ENCODE measurements at regions not wholly inside any gene's neighbourhood (a gene's known extent, or its start where the extent isn't known, plus 50 kb on each side); places are given as distances from the start of the nearest gene placed in this dataset.

- Histone ChIP-seq H3K9me3 (ENCODE audit: low read depth) (peaks cover 17% of the 10 kb centered on the region), H3K27ac (no peak overlapping the region), H2AFZ (replicated peaks) (no peak overlapping the region), H3F3A (ENCODE audit: low read depth) (peaks cover 10% of the 10 kb centered on the region), H4K20me1 (ENCODE audit: low read depth) (no peaks in the 10 kb centered on the region), H3K9ac (no peak overlapping the region), H3K4me1 (no peaks in the 10 kb centered on the region), H3K36me3 (no peaks in the 10 kb centered on the region), H3K4me2 (no peak overlapping the region), H3K27me3 (no peaks in the 10 kb centered on the region), H3K79me2 (ENCODE audit: low read depth) (no peaks in the 10 kb centered on the region), H3K4me3 (no peak overlapping the region)
- Mint-ChIP-seq H3K27ac (no peak overlapping the region), H3K27me3 (ENCODE audit: insufficient read depth, low read depth) (peaks cover 16% of the 10 kb centered on the region), H3K9me3 (peaks cover 8% of the 10 kb centered on the region), H3K4me1 (peaks cover 17% of the 10 kb centered on the region), H3K4me3 (no peak overlapping the region), H3K36me3 (no peaks in the 10 kb centered on the region)
- DNase-seq (ENCODE audit: low spot score) = no peak
- TF ChIP-seq EZH2phosphoT487 (IDR thresholded peaks at IDR 0.05) (no peak), EZH2 (IDR thresholded peaks at IDR 0.05) (no peak), CTCF (IDR thresholded peaks at IDR 0.05) (no peak)
Observed at GRCh38 chr1:2891923-2892448, 90.5 kb upstream of the TTC34 start.

DNA sequence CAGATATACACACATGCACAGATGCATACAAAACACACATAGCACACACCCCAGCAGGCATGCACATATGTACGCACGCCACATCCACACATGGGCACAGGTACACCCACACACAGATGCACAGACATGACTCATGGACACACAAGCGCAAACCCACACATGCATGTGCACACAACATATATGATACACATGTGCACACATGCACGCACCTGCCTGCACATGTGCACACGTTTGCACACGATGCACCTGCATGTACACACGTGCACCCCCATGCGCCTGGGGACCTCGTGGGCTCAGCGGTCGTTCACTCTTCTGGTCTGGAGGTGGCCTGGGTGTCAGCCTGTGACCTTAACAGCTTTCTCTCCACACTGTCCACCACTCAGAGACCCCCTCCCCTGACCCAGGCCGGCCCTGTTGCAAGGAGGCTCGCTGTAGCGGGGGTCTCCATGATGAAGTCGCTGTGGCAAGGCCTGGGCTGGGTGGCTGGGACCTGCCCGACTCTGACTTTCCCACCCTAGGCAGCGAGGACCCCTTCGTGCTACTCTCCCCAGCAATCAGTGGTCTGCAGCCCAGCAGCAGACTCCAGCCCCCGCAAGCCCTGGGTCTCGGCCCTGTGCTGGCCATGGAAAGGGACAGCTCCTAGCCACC lies 92.1 kb upstream of the TTC34 start:
- Histone ChIP-seq H2AFZ (replicated peaks) (no peak overlapping the region), H3K4me3 (no peak overlapping the region), H3K27me3 (no peaks in the 10 kb centered on the region), H3K9ac (no peak overlapping the region), H3K79me2 (ENCODE audit: low read depth) (no peaks in the 10 kb centered on the region), H3K27ac (no peak overlapping the region), H3K36me3 (no peaks in the 10 kb centered on the region), H3F3A (ENCODE audit: low read depth) (peaks cover 14% of the 10 kb centered on the region), H4K20me1 (ENCODE audit: low read depth) (no peaks in the 10 kb centered on the region), H3K4me1 (no peaks in the 10 kb centered on the region), H3K9me3 (ENCODE audit: low read depth) (peaks cover 19% of the 10 kb centered on the region), H3K4me2 (no peak overlapping the region)
- DNase-seq (ENCODE audit: low spot score) = no peak
- Mint-ChIP-seq H3K4me3 (peak overlapping the region; percentile 33), H3K27ac (peak overlapping the region; percentile 14), H3K27me3 (ENCODE audit: insufficient read depth, low read depth) (peaks cover 19% of the 10 kb centered on the region), H3K9me3 (peaks cover 10% of the 10 kb centered on the region), H3K36me3 (no peaks in the 10 kb centered on the region), H3K4me1 (peaks cover 15% of the 10 kb centered on the region)
- TF ChIP-seq EZH2 (IDR thresholded peaks at IDR 0.05) = no peak
- TF ChIP-seq EZH2phosphoT487 (IDR thresholded peaks at IDR 0.05) = no peak
- TF ChIP-seq CTCF (IDR thresholded peaks at IDR 0.05) = no peak

DNA sequence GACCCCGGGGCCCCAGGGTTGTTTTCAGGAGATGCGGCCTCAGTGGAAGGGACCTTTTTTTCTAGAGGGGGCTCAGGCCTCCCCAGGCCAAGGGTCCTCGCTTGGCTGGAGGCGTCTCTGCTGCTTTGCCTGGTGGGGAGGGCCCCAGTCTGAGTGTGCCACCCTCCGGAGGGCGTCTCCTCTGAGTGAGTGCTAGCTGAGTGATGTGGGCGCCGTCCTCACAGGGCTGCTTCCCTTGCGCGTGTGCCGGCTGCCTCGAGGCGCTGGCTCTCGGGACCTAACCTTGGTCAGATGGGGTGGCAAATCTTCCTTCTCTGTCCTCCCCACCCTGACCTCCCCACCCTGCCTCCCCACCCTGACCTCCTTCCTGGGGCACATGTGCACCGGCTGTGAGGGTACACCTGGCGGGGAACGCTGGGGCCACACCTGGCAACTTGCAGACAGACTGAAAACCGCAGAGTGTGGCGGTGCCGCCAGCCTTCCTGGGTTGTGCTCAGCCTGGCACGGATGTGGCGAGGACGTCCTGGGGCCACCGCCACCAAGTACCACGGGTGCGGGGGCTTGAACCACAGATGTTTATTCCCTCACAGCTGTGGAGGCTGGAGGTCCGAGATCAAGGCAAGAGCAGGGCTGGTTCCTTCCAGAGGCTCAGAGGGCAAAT lies 93.0 kb upstream of the TTC34 start:
- H3K36me3 ChIP-seq = no peaks in the 10 kb centered on the region
- peaks cover 19% of the 10 kb centered on the region for H3K9me3 ChIP-seq (ENCODE audit: low read depth)
- no peaks in the 10 kb centered on the region for H3K79me2 ChIP-seq (ENCODE audit: low read depth)
- no peaks in the 10 kb centered on the region for H3K36me3 Mint-ChIP-seq
- H3K4me2 ChIP-seq = no peak overlapping the region
- no peaks in the 10 kb centered on the region for H4K20me1 ChIP-seq (ENCODE audit: low read depth)
- H3K4me3 Mint-ChIP-seq = no peak overlapping the region
- TF ChIP-seq EZH2phosphoT487 (IDR thresholded peaks at IDR 0.05) = no peak
- TF ChIP-seq CTCF (IDR thresholded peaks at IDR 0.05) = no peak
- TF ChIP-seq EZH2 (IDR thresholded peaks at IDR 0.05) = no peak
- H3K27me3 ChIP-seq = no peaks in the 10 kb centered on the region
- peaks cover 14% of the 10 kb centered on the region for H3F3A ChIP-seq (ENCODE audit: low read depth)
- H3K9me3 Mint-ChIP-seq = peaks cover 10% of the 10 kb centered on the region
- no peak overlapping the region for H3K27ac ChIP-seq
- H3K9ac ChIP-seq = no peak overlapping the region
- DNase-seq (ENCODE audit: low spot score) = no peak
- H3K4me1 ChIP-seq = no peaks in the 10 kb centered on the region
- peaks cover 19% of the 10 kb centered on the region for H3K27me3 Mint-ChIP-seq (ENCODE audit: insufficient read depth, low read depth)
- H2AFZ ChIP-seq (replicated peaks) = no peak overlapping the region
- H3K27ac Mint-ChIP-seq = no peak overlapping the region
- H3K4me1 Mint-ChIP-seq = peaks cover 10% of the 10 kb centered on the region
- no peak overlapping the region for H3K4me3 ChIP-seq
